ENCODE measurements at regions not wholly inside any gene's neighbourhood (a gene's known extent, or its start where the extent isn't known, plus 50 kb on each side); places are given as distances from the start of the nearest gene placed in this dataset.

GRCh38 chr16:73713778-73714495 lies 582.7 kb upstream of the PSMD7 start:
- peak in 36 of 58 donors; percentile 5 to 56 (median 26) for DNase-seq

- DNase-seq, result peak in 55 of 58 donors; percentile 8 to 96 (median 76)
Measured at GRCh38 chr16:73713251-73713650, 583.4 kb upstream of the PSMD7 start.

GRCh38 chr16:73711406-73712080 lies 585.1 kb upstream of the PSMD7 start:
- no peak for DNase-seq

- DNase-seq, result no peak
Measured at GRCh38 chr16:73710526-73710925, 586.1 kb upstream of the PSMD7 start.

GRCh38 chr16:73707863-73708262 lies 588.8 kb upstream of the PSMD7 start:
- DNase-seq, result no peak

- no peak for DNase-seq
Measured at GRCh38 chr16:73703891-73704290, 592.7 kb upstream of the PSMD7 start.

GRCh38 chr16:73697336-73697735 lies 599.3 kb upstream of the PSMD7 start:
- DNase-seq, result no peak

GRCh38 chr16:73692861-73693260 lies 603.8 kb upstream of the PSMD7 start:
- no peak for DNase-seq

GRCh38 chr16:73683804-73684203 lies 612.8 kb upstream of the PSMD7 start:
- DNase-seq, result no peak

- no peak for DNase-seq
Measured at GRCh38 chr16:73672135-73672534, 624.2 kb upstream of the ZFHX3 start.

GRCh38 chr16:73670836-73671820 lies 623.2 kb upstream of the ZFHX3 start:
- DNase-seq, result no peak

GRCh38 chr16:73669535-73670274 lies 621.8 kb upstream of the ZFHX3 start:
- DNase-seq, result no peak

- DNase-seq, result no peak
Measured at GRCh38 chr16:73663720-73664119, 615.8 kb upstream of the ZFHX3 start.

- no peak for DNase-seq
Measured at GRCh38 chr16:73636196-73636595, 588.3 kb upstream of the ZFHX3 start.

GRCh38 chr16:73629011-73629410 lies 581.1 kb upstream of the ZFHX3 start:
- no peak for DNase-seq

GRCh38 chr16:73617738-73618137 lies 569.8 kb upstream of the ZFHX3 start:
- no peak for DNase-seq

GRCh38 chr16:73616770-73617169 lies 568.8 kb upstream of the ZFHX3 start:
- no peak for DNase-seq

- no peak for DNase-seq
Measured at GRCh38 chr16:73616166-73616753, 568.3 kb upstream of the ZFHX3 start.

GRCh38 chr16:73615071-73615940 lies 567.4 kb upstream of the ZFHX3 start:
- no peak for DNase-seq

- no peak for DNase-seq
Measured at GRCh38 chr16:73614131-73614530, 566.2 kb upstream of the ZFHX3 start.
